ENCODE measurements at regions not wholly inside any gene's neighbourhood (a gene's known extent, or its start where the extent isn't known, plus 50 kb on each side); places are given as distances from the start of the nearest gene placed in this dataset.

DNA sequence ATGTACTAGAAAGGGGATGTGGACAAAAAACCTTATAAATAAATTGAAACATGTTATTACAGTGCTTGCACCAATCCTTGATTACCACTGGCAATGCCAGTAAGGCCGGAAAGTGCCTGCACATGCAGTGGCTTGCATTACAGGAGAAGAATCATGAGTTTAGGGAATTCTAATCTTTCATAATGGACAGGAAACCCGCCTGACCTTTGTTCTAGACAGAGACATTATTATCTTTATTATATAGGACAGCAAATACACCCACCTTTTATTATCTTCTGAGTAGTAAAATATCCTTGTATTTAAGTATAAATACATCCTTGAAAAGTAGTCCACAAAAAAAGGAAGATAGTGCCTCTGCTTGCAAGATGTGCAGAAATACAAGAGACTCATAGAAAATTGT lies 379.9 kb upstream of the LCORL start:
- DNase-seq = no peak

DNA sequence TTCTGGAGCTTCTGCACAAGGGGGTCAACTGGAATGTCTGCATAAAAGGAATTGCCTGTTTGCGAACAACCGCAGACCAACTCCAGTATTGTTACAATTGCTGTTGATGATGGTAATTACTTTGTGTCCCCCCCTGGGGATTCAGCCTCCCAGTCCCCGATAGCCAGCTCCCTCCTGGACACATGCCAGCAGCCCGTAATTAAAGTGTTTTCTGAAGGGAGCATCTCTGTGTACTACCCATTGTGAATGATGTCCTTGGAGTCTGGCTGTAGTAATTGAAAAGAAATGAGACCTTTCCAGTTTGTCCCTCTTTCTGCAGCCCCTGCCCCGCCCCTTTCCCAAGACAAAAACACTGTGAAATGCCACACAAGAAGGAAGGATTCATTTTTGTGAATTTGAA lies 377.1 kb upstream of the LCORL start:
- DNase-seq = no peak

DNA sequence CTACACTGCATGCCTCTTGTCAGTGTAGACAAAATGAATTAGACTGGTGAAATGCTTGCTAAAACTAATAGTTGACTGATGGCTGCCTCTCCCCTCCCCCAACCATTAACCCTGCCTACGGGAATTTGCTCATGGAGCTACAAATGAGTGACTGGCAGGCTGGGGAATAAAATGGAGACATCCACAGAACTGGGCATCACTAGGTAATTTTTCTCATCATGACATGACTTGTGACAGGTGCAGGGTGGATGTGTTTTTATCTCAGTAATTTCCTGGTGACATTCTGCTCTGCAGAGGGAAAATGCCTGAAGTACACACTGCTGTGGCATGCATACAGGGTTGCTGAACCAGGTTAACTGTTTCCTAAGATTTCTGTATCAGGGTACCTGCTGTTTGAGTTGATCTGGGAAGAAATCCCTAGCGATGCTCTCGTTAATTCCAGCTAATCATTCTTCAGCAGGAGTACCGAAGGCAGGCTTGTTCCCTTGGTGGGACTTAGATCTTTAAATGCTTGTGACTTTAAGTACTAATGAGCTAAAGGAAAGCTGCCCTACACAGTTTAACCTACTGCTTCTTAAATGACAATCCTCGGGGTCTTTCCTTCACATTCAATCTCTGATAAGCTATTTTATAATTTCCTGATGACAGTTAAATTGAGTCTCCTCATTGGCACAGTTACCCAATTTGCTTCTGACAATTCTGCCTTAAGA lies 376.3 kb upstream of the LCORL start:
- no peak for DNase-seq

DNA sequence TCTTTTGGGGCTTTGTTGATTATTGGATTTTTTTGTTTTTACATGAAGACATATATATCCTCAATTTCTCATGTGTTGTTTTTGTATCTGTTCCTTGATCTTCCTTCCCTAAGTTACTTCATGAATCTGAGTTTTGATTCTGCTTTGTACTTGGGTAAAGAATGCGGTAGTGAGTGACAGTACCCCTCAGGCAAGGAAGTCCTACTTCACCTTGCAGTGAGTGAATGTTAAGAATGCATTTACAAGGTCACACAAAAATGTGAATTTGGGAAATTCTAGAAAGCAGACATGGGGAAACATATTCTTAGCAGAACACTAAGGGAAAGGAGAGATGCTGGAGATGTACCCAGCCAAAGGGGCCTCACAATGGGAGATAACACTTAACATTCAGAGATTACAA lies 373.1 kb upstream of the LCORL start:
- DNase-seq = no peak

DNA sequence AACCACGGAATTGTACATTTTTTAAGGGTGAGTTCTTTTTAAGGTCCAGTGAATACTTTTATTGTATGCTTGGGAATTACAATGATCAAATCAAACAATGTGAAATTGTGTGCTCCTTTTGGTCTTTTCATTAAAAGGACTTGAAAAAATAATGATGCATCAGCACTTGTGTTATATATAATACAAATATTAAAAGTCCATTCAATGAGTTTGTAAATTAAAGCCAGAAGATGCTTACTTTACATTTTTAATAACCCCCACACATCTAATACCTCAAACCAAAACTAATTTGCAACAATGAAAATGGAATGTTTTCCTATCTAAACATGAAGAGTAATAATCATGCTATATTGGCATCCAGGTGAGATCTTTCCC lies 369.8 kb upstream of the LCORL start:
- DNase-seq = no peak

DNA sequence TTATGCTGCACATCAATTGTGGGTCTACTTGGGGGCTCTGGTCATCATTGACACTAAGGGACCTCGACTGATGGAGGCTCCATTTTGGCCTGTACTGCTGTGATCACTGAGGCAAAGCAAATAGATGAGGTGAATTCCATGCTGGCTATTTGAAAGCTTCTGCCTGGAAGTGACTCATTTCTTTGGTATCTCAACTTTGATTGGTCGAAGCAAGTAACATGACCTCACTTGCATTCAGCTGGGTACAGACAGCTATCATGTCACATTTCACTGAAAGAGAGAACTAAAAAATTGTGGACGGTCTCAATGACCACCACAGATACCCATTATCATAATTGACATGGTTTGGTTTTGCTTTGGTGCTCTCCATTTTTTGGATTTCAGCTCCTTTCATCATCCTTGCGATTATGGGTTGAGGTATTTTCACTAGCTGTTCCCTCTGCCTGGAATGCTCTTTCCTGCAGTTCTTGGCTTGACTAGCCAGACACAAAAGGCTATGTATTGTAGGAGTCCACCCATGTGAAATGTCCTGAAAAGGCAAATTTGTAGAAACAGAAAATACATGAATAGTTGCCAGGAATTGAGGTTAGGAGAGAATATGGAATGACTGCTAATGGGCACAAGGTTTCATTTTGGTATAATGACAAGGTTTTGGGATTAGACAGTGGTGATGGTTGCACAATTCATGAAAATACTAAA lies 369.2 kb upstream of the LCORL start:
- DNase-seq = no peak

DNA sequence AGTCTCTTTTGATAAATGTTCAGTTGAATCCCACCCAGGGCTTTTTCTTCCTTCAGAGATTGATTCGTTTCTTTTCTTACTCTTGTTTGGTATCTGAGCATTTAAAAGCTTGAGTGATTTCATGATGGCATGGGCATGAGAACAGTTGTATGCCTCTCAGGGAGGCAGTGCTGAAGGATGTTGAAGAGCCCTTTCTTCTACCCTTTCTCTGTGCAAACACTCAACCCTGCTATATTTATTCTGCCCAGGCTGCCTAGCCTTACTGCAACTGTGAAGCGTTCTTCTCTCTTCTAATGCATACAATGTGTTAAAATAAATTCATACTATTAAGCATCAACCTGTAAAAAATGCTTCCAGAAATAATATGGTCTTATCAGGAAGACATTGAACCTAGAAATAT lies 367.6 kb upstream of the LCORL start:
- no peak for DNase-seq

DNA sequence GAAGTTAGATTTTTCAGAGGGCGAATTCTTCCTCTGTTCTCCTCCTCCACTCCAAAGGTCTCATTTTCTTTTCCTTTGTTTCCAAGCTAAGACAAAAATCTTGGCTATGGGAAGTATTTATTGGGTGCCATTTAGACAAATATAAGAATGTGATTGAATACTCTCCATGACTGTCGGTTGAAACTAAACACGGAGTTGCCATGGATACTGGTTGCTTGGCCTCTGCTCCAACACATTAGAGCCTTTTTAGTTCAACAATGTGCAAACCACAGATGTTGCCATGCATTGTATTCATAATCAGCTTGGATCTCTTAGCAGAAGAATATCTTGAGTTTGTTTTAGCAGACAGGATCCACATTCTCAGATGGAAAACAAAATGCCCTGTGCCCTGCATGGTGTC lies 366.5 kb upstream of the LCORL start:
- no peak for DNase-seq

DNA sequence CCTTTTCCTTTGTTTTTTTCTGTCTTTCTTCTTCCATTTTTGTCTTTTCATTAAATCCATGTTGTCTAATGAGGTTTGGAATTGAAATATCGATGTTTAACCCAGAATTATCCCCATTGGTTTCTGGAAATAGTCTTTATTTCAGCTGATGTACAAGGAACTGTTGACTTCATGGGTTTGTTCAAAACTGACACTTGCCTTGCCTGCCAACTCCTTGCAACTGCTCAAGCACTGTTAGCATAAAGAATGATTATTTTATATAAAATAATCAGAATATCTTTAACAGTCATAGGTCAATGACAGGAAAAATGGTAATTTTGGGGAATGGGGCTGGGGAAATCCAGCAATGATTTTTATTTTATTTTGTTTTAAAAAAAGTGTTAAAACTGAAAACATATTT lies 359.6 kb upstream of the LCORL start:
- DNase-seq = no peak

DNA sequence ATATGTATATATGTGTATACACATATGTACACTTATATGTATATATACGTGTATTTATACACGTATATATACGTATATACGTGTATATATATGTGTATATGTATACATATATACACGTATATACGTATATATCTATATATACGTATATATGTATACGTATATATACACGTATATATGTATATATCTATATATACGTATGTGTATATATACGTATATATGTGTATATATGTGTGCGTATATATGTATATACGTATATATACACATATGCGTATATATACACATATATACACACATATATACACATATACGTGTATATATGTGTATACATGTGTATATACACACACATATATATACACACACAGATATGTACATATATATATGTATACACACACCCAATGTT lies 348.0 kb upstream of the LCORL start:
- DNase-seq = no peak

DNA sequence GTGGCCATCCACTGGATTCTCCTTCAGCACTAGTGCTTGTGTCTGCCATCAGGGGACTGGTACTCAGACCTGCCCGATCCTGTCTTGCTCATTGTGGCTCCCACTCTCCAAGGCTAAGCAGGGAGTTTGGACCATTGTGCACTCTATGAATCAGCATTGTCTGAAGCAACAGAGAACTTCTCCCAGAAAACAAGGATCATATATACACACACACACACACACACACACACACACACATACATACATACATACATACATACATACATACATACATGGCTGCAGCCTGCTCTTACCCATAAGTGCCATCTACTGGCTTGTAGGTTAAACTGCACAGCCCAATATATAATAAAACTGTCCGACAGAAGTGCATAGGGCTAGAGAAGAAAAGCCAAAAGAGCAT lies 345.3 kb upstream of the LCORL start:
- peak; percentile 32 for DNase-seq

DNA sequence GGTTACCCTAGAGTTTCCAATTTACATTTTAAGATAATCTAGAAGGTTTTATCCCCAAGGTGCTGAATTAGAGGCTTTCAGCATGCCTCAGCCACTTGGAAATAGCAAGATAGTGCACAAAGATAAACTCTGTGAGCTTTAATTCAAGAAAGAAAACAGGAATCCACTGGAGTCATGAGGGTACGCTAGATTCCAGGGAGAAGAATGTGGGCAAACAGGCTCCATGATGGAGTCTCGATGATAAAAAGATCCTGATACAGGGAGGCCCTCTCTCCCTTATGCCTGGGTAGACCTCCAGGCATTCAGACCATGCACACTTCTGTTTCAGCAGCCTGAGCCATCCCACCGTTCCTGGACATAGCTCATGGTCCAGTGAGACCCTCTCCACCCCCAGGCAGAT lies 344.6 kb upstream of the LCORL start:
- no peak for DNase-seq

DNA sequence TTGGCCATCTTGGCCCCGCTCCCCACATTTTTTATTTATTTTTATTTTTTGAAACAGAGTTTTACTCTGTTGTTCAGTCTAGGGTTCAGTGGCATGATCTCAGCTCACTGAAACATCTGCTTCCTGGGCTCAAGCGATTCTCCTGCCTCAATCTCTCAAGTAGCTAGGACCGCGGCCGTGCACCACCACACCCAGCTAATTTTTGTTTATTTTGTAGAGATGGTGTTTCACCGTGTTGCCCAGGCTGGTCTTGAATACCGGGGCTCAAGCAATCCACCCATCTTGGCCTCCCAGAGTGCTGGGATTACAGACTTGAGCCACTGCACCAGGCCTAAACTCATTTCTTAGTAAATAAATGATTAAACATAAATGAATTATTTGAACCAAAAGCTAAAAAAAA lies 322.0 kb upstream of the LCORL start:
- DNase-seq = no peak

DNA sequence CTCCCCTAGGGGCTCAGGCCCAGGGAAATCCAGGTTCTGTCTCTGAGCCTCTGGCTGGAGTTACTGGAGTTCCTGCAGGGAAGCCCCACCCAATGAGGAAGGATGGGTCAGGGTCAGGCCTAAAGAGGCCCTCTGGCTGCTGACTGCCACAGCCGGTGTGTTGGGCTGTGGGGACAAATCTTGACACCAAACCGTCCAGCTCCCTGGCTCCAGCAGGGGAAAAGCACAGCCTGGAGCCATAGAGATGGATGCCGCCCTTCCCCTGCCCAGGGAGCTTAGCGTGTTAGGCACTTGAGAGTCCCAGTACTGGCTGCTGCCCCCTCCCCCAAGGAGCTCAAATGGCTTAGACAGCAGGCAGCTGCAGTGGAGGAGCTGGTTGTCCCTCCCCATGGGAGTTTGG lies 321.3 kb upstream of the LCORL start:
- DNase-seq = no peak

DNA sequence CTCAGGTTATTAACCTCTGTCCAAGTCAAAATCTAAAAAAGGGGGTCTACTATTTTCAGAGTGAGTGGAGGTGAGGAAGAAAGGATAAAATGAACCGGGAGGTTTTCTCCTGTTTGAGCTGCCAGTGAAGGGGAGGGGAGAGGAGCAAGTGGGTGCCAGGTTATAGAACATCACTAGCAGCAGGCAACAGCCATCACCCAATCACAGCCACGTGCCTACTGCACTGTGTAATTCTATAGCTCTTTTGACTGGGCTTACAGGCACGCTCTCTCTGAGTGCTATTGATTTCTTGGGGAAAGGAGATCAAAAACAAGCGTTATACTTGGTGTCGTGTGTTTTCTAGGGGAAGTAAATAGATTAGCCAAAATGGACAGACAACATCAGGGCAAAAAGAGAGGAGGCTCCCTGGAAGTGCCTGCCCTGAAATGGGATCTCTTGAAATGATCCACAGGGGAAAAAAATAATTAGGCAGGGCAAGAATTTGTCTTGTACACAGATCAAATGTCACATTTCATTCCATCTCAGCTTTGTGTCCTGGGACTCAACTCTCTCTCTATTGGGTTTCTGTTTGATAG lies 300.5 kb upstream of the LCORL start:
- DNase-seq = no peak

DNA sequence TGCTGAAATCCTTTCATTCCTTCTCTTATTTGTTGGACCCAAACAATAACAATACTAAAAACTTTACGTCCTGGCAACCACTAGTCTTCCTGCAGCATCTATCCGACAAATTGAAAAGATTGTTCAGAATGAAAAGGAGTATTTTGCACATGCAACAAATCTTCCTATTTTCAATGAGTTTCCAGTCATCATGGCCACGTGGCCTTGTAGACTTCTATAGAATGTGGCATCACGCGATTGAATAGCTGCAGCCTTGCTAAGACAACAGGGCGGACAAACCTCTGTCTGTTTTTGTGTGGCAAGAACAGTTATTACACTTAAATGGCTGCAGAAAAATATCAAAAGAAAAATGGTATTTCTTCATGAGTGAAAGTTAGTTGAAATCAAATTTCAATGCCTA lies 297.9 kb upstream of the LCORL start:
- DNase-seq = no peak

DNA sequence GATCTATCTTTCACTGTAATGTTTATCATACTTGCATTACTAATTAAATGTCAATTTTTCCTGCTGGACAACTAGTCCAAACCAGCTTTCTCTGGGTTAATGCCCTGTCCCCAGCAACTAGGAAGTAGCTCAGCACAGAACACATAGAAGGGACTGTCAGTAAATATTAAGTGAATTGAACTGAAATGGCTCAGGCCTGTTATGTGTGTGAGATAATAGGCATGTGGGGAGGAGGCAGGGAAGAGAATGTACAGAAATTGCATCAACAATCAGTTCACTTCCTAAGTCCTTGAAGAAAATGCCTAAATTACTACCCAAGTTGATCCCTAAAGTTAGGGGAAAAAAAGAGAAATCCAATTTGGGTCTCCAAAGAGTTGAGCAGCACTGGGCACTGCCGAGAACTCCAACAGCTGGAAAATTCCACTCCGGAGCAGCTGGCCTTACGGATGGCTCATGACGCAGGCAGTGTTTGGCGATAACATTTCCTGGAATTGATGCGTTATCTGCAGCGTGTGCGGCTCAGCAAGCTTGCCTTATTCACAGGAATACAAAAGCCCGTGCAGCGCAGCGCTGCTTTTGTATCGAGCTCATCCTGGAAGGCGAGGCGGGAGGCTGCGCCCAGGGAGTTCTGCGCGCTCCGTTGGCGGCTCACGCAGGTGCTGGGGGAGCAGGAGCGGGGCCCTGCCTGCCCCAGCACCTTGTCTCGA lies 297.3 kb upstream of the LCORL start:
- no peak for DNase-seq

DNA sequence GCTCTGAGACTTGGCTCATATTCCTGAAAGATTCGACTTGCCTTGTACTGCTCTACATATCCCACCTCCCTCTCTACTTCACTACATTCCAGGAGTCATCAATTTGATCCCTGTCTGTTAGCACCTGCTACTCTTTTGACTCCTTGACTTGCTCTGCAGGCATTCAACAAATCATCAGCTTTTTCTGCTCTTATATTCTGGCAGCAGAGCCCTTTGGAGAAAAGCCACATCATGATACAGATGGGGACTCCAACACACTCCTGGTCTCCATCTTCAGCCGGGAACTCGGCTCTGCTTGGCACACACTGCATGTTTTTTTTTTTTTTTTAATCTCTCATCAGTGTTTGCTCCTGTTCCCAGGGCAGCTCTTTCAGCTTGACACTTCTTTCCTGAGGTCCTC lies 293.2 kb upstream of the LCORL start:
- DNase-seq = no peak

DNA sequence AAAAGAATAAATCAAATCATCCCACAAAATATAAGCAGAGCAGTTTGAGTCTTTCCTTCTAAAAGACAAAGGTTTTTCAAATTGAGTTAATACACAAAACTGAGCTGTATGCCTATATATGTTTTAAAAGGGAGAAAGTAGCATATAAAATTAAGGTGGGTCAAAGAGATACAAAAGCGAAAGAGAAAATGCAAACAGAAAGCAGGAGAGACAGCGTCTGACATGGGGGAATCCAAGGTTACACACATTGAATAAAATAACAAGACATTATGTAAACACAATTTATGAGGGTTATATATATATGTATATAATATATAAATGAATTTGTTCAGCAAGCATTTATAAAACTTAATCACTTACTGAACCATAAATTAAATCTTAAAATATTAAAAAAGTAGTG lies 276.1 kb upstream of the LCORL start:
- no peak for DNase-seq

DNA sequence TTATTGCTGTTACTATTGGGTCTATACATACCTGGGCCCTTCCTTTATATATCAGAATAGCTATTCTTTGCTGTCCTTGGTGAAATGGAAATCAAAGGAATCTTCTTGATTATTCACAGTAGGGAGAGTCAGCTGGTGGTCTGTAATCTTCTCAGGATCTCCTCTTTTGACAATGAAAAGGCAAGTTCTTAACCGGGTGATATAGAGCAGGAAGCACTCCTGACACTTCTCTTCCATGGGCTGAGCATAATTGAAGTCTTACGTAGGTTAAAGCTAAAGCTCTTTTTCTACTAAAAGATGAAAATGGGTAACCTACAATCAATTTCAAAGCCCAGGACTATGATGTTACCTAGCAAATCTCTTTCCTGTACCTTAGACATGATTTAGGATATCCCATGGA lies 274.9 kb upstream of the LCORL start:
- DNase-seq = no peak

DNA sequence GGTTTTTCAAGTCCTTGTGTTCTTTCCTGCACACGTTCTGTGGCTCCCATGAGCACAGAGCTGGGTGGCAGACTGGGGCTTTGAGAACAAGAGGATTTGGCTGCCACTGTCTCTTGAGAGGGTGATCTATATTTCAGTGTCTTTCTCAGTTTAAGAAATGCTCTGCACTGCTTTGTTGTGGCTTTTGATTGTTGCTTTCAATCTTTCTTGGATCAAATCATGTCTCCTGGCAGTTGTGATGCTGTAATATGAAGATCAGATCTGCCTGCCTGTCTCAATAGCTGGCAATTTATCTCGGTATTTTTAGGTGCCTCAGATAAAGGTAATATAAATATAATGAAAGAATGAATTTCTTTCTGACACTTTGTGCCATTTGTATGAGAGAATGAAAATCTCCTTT lies 273.3 kb upstream of the LCORL start:
- no peak for DNase-seq

DNA sequence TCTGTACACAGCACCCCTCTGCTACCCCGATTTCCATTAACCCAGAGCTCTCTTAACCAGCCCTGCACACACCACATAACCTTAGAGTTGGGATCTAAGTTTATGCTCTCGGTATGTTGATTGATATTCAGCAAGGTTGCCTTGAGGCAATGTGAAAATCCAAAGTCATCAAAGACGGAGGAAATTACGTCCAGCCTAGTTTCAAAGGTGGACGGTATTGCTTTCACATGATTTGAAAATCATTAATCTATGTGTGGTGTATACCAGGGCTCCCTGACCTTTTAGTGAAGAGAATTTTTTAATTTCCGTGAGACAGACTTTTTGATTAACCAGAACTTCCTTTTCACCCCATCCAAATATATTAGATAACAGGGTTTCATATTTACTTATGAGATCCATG lies 272.5 kb upstream of the LCORL start:
- DNase-seq = no peak

DNA sequence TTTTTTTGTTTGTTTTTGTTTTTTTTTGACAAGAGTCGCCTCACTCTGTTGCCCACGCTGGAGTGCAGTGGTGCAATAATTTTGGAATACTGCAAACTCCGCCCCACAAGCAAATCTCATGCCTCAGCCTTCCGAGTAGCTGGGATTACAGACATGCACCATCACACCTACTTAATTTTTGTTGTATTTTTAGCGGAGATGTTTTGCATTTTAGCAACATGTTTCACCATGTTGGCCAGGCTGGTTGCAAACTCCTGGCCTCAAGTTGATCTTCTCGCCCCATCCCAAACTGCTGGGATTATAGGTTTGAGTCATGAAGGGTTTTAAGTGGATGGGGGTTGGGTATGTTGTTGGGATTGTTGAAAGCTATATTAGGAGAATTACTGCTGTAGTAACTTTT lies 270.9 kb upstream of the LCORL start:
- DNase-seq = no peak

DNA sequence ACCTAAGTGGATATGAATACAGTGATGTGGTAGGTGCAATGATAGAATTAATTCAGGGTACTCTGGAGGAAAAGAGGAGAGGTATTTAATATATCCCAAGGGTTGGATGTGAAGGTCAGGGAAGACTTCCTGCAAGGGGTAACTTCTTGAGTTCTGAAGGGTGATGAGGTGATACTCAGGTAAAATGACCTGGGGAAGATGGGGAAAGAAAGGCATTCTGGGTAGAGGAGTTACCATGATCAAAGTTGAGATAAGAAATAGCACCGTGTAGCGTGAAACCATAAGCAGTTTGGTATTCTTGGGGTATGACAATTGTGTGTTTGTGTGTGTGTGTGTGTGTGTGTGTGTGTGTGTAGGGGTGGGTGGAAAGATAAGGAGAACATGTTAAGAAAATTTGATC lies 270.4 kb upstream of the LCORL start:
- DNase-seq = no peak
